ENCODE measurements at regions not wholly inside any gene's neighbourhood (a gene's known extent, or its start where the extent isn't known, plus 50 kb on each side); places are given as distances from the start of the nearest gene placed in this dataset.

DNA sequence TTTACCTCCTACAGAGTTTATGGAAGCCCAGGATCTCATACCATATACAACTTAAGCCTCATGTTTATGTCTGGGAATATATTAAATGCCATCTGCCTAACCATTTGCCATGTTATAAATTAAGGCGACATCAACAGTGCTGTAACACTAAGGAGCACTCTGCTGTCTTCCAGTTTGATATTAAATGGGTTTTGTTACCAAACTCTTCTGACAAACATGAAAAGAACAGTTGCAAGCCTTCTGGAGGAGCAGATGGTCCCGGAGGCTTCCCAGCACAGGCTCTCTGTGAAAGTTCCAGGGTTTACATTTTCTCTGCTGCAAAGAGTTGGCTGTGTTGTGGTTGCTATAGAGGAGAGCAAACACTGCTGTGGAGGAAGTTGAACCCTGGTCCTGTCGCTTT is 545.3 kb upstream of the SALL1 start:
- ATAC-seq: no peak
- TF ChIP-seq ARNTL (CRISPR knock-in tag; IDR thresholded peaks at IDR 0.05; ENCODE audit: borderline replicate concordance, low read depth) (no peak), BACH2 (CRISPR knock-in tag; IDR thresholded peaks at IDR 0.05; ENCODE audit: borderline replicate concordance) (no peak), RARB (CRISPR knock-in tag; IDR thresholded peaks at IDR 0.05) (no peak), CSDC2 (CRISPR knock-in tag; IDR thresholded peaks at IDR 0.05) (no peak), ZNF8 (CRISPR knock-in tag; IDR thresholded peaks at IDR 0.05) (no peak), ZFP30 (CRISPR knock-in tag; IDR thresholded peaks at IDR 0.05) (no peak), TCF4 (CRISPR knock-in tag; IDR thresholded peaks at IDR 0.05; ENCODE audit: borderline replicate concordance) (no peak), OSR1 (CRISPR knock-in tag; IDR thresholded peaks at IDR 0.05) (no peak), ISL1 (CRISPR knock-in tag; IDR thresholded peaks at IDR 0.05) (no peak), ESRRG (CRISPR knock-in tag; IDR thresholded peaks at IDR 0.05) (no peak), ZNF70 (CRISPR knock-in tag; IDR thresholded peaks at IDR 0.05) (no peak), SNAI2 (CRISPR knock-in tag; IDR thresholded peaks at IDR 0.05) (no peak), PPARA (CRISPR knock-in tag; IDR thresholded peaks at IDR 0.05; ENCODE audit: borderline replicate concordance) (no peak), TOX (CRISPR knock-in tag; IDR thresholded peaks at IDR 0.05; ENCODE audit: borderline replicate concordance) (no peak), GLIS3 (CRISPR knock-in tag; IDR thresholded peaks at IDR 0.05) (no peak), ZFP3 (CRISPR knock-in tag; IDR thresholded peaks at IDR 0.05) (no peak)
- TF ChIP-seq, protein P1, sequence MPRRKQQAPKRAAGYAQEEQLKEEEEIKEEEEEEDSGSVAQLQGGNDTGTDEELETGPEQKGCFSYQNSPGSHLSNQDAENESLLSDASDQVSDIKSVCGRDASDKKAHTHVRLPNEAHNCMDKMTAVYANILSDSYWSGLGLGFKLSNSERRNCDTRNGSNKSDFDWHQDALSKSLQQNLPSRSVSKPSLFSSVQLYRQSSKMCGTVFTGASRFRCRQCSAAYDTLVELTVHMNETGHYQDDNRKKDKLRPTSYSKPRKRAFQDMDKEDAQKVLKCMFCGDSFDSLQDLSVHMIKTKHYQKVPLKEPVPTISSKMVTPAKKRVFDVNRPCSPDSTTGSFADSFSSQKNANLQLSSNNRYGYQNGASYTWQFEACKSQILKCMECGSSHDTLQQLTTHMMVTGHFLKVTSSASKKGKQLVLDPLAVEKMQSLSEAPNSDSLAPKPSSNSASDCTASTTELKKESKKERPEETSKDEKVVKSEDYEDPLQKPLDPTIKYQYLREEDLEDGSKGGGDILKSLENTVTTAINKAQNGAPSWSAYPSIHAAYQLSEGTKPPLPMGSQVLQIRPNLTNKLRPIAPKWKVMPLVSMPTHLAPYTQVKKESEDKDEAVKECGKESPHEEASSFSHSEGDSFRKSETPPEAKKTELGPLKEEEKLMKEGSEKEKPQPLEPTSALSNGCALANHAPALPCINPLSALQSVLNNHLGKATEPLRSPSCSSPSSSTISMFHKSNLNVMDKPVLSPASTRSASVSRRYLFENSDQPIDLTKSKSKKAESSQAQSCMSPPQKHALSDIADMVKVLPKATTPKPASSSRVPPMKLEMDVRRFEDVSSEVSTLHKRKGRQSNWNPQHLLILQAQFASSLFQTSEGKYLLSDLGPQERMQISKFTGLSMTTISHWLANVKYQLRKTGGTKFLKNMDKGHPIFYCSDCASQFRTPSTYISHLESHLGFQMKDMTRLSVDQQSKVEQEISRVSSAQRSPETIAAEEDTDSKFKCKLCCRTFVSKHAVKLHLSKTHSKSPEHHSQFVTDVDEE (CRISPR knock-in tag; IDR thresholded peaks at IDR 0.05): no peak
- TF ChIP-seq, protein P2, sequence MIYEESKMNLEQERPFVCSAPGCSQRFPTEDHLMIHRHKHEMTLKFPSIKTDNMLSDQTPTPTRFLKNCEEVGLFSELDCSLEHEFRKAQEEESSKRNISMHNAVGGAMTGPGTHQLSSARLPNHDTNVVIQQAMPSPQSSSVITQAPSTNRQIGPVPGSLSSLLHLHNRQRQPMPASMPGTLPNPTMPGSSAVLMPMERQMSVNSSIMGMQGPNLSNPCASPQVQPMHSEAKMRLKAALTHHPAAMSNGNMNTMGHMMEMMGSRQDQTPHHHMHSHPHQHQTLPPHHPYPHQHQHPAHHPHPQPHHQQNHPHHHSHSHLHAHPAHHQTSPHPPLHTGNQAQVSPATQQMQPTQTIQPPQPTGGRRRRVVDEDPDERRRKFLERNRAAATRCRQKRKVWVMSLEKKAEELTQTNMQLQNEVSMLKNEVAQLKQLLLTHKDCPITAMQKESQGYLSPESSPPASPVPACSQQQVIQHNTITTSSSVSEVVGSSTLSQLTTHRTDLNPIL (CRISPR knock-in tag; IDR thresholded peaks at IDR 0.05; ENCODE audit: low read depth): no peak
- TF ChIP-seq, protein P3, sequence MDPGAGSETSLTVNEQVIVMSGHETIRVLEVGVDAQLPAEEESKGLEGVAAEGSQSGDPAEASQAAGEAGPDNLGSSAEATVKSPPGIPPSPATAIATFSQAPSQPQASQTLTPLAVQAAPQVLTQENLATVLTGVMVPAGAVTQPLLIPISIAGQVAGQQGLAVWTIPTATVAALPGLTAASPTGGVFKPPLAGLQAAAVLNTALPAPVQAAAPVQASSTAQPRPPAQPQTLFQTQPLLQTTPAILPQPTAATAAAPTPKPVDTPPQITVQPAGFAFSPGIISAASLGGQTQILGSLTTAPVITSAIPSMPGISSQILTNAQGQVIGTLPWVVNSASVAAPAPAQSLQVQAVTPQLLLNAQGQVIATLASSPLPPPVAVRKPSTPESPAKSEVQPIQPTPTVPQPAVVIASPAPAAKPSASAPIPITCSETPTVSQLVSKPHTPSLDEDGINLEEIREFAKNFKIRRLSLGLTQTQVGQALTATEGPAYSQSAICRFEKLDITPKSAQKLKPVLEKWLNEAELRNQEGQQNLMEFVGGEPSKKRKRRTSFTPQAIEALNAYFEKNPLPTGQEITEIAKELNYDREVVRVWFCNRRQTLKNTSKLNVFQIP (CRISPR knock-in tag; IDR thresholded peaks at IDR 0.05; ENCODE audit: borderline replicate concordance, low read depth): no peak
- TF ChIP-seq, protein P4, sequence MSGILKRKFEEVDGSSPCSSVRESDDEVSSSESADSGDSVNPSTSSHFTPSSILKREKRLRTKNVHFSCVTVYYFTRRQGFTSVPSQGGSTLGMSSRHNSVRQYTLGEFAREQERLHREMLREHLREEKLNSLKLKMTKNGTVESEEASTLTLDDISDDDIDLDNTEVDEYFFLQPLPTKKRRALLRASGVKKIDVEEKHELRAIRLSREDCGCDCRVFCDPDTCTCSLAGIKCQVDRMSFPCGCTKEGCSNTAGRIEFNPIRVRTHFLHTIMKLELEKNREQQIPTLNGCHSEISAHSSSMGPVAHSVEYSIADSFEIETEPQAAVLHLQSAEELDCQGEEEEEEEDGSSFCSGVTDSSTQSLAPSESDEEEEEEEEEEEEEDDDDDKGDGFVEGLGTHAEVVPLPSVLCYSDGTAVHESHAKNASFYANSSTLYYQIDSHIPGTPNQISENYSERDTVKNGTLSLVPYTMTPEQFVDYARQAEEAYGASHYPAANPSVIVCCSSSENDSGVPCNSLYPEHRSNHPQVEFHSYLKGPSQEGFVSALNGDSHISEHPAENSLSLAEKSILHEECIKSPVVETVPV (CRISPR knock-in tag; IDR thresholded peaks at IDR 0.05): no peak

DNA sequence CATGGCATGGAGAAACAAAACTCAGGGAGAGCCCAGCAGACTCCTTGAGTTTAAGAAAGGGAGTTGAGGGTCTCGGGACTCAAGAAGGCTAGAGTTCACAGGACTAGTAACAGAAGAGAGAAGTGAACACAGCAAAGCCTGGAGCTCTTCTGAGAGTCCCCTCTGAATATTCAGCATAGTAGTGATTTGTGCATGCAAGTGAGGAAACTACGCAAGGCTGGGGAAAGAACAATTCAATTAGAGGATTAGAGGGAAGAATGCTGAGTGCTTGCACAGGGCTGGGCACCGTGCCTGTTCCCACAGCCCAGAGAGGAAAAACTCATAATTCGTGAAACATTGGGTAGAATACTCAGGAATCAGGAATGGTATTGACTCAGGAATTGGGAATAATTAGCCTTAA is 540.0 kb upstream of the SALL1 start:
- no peak for TF ChIP-seq ISL1 (CRISPR knock-in tag; IDR thresholded peaks at IDR 0.05)
- TF ChIP-seq, protein P4 (CRISPR knock-in tag; IDR thresholded peaks at IDR 0.05): no peak
- no peak for TF ChIP-seq ZNF8 (CRISPR knock-in tag; IDR thresholded peaks at IDR 0.05)
- no peak for TF ChIP-seq RARB (CRISPR knock-in tag; IDR thresholded peaks at IDR 0.05)
- no peak for TF ChIP-seq ZNF565 (CRISPR knock-in tag; conservative IDR thresholded peaks at IDR 0.05; ENCODE audit: low read depth)
- no peak for TF ChIP-seq ZFP3 (CRISPR knock-in tag; IDR thresholded peaks at IDR 0.05)
- TF ChIP-seq ESRRG (CRISPR knock-in tag; IDR thresholded peaks at IDR 0.05): no peak
- no peak for ATAC-seq

DNA sequence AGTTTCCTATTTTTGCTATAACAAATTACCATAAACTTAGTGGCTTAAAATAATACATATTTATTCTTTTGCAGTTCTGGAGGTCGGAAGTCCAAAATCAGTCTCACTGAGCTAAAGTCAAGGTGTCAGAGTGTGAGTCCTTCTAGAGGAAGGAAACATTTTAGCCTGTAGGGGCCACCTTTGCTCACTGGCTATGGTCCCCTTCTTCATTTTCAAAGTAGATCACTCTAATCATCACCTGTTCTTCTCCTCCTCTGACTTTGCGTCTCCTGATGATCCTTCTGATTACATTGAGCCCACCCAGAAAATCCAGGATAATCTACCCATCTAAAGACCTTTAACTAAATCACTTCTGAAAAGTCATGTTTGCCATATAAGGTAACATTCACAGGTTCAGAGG is 534.4 kb upstream of the SALL1 start:
- ATAC-seq: no peak
- TF ChIP-seq, protein P4 (CRISPR knock-in tag; IDR thresholded peaks at IDR 0.05): no peak
- TF ChIP-seq ZNF8 (CRISPR knock-in tag; IDR thresholded peaks at IDR 0.05): no peak
- TF ChIP-seq, protein P1 (CRISPR knock-in tag; IDR thresholded peaks at IDR 0.05): no peak
- TF ChIP-seq, protein P2 (CRISPR knock-in tag; IDR thresholded peaks at IDR 0.05; ENCODE audit: low read depth): no peak
- TF ChIP-seq, protein P3 (CRISPR knock-in tag; IDR thresholded peaks at IDR 0.05; ENCODE audit: borderline replicate concordance, low read depth): no peak
- TF ChIP-seq ZFP30 (CRISPR knock-in tag; IDR thresholded peaks at IDR 0.05): no peak
- no peak for TF ChIP-seq CSDC2 (CRISPR knock-in tag; IDR thresholded peaks at IDR 0.05)
